ENCODE measurements at regions not wholly inside any gene's neighbourhood (a gene's known extent, or its start where the extent isn't known, plus 50 kb on each side); places are given as distances from the start of the nearest gene placed in this dataset.

- no peak for DNase-seq (ENCODE audit: low read depth)
- no peak for TF ChIP-seq CTCF (IDR thresholded peaks at IDR 0.05; ENCODE audit: low read depth, low read length, missing control alignments)
- H3K4me3 ChIP-seq (ENCODE audit: low read depth, low read length): no peak overlapping the region
- in situ Hi-C loops (cut with HindIII; ENCODE audit: low sequenced_read_pairs): no loop called here
Measured at GRCh38 chr5:124154714-124155113, 591.7 kb downstream of the ZNF608 start.

- TF ChIP-seq CTCF (IDR thresholded peaks at IDR 0.05; ENCODE audit: low read depth, low read length, missing control alignments): no peak
- no peak for DNase-seq (ENCODE audit: low read depth)
- in situ Hi-C loops (cut with HindIII; ENCODE audit: low sequenced_read_pairs): no loop called here
- no peak overlapping the region for H3K4me3 ChIP-seq (ENCODE audit: low read depth, low read length)
Measured at GRCh38 chr5:124153588-124153987, 592.9 kb downstream of the ZNF608 start.

GRCh38 chr5:124148574-124148973, 597.9 kb downstream of the ZNF608 start:
- no peak overlapping the region for H3K4me3 ChIP-seq (ENCODE audit: low read depth, low read length)
- TF ChIP-seq CTCF (IDR thresholded peaks at IDR 0.05; ENCODE audit: low read depth, low read length, missing control alignments): no peak
- no peak for DNase-seq (ENCODE audit: low read depth)
- in situ Hi-C loops (cut with HindIII; ENCODE audit: low sequenced_read_pairs): no loop called here

- TF ChIP-seq CTCF (IDR thresholded peaks at IDR 0.05; ENCODE audit: low read depth, low read length, missing control alignments): no peak
- in situ Hi-C loops (cut with HindIII; ENCODE audit: low sequenced_read_pairs): no loop called here
- no peak for DNase-seq (ENCODE audit: low read depth)
- no peak overlapping the region for H3K4me3 ChIP-seq (ENCODE audit: low read depth, low read length)
Measured at GRCh38 chr5:124140060-124140459, 606.4 kb downstream of the ZNF608 start.

GRCh38 chr5:124139477-124139876, 607.0 kb downstream of the ZNF608 start:
- in situ Hi-C loops (cut with HindIII; ENCODE audit: low sequenced_read_pairs): no loop called here
- H3K4me3 ChIP-seq (ENCODE audit: low read depth, low read length): no peak overlapping the region
- DNase-seq (ENCODE audit: low read depth): no peak
- TF ChIP-seq CTCF (IDR thresholded peaks at IDR 0.05; ENCODE audit: low read depth, low read length, missing control alignments): no peak

- no peak overlapping the region for H3K4me3 ChIP-seq (ENCODE audit: low read depth, low read length)
- TF ChIP-seq CTCF (IDR thresholded peaks at IDR 0.05; ENCODE audit: low read depth, low read length, missing control alignments): no peak
- DNase-seq (ENCODE audit: low read depth): no peak
- in situ Hi-C loops (cut with HindIII; ENCODE audit: low sequenced_read_pairs): no loop called here
Measured at GRCh38 chr5:124136609-124137008, 609.8 kb downstream of the ZNF608 start.

GRCh38 chr5:124134941-124135340, 611.5 kb downstream of the ZNF608 start:
- in situ Hi-C loops (cut with HindIII; ENCODE audit: low sequenced_read_pairs): no loop called here
- no peak for DNase-seq (ENCODE audit: low read depth)
- TF ChIP-seq CTCF (IDR thresholded peaks at IDR 0.05; ENCODE audit: low read depth, low read length, missing control alignments): no peak
- no peak overlapping the region for H3K4me3 ChIP-seq (ENCODE audit: low read depth, low read length)
